H1 (cell line): ENCODE measurements at regions not wholly inside any gene's neighbourhood (a gene's known extent, or its start where the extent isn't known, plus 50 kb on each side); places are given as distances from the start of the nearest gene placed in this dataset.

Experiments used
- CTCF ChIA-PET: fragments of 300-600 bp; sonication (Branson Sonifier 250); formaldehyde crosslinking; loops from one replicate; lab custom pipeline; 2021; ENCODE audit not compliant: partially characterized antibody; lab: Charles Lee
- POLR2A ChIA-PET: fragments of 300-600 bp; sonication (Branson Sonifier 250); formaldehyde crosslinking; loops from one replicate; lab custom pipeline; 2021; ENCODE audit warnings: inconsistent platforms; ENCODE audit not compliant: partially characterized antibody; lab: Charles Lee
- DNase-seq, 2 experiments: peaks; one replicate each; pipeline versions ENCODE4 v3.0.0 to v3.0.0-alpha.2; 2010 to 2022; ENCODE audit warnings: low spot score in 2 of 2, low read depth in 1 of 2, mixed read lengths in 1 of 2
- FAIRE-seq: peaks from 2 replicates; lab custom pipeline; 2011; peaks lifted over from hg19 to GRCh38; lab: Jason Lieb, UNC
- H2AFZ ChIP-seq: 2 replicates; pipeline ENCODE4 v1.8.1; 2012; ENCODE audit warnings: low read length, inconsistent platforms
- H2AK5ac ChIP-seq: 2 replicates; pipeline ENCODE4 v1.6.1; 2013; ENCODE audit warnings: low read depth, low read length
- H2BK120ac ChIP-seq: replicated peaks from 2 replicates; pipeline ENCODE3; 2013; ENCODE audit warnings: low read depth, low read length, inconsistent platforms
- H2BK12ac ChIP-seq: 2 replicates; pipeline ENCODE4 v1.6.1; 2013; ENCODE audit warnings: low read depth, low read length
- H2BK15ac ChIP-seq: 2 replicates; pipeline ENCODE4 v1.6.1; 2013; ENCODE audit warnings: low read length
- H2BK20ac ChIP-seq: 2 replicates; pipeline ENCODE4 v1.6.1; 2013; ENCODE audit warnings: low read length
- H2BK5ac ChIP-seq: 2 replicates; pipeline ENCODE4 v1.6.1; 2013; ENCODE audit warnings: low read depth, low read length
- H3K14ac ChIP-seq: 2 replicates; pipeline ENCODE4 v1.6.1; 2013; ENCODE audit warnings: inconsistent platforms; ENCODE audit not compliant: insufficient read length
- H3K18ac ChIP-seq: 2 replicates; pipeline ENCODE4 v1.6.1; 2013; ENCODE audit warnings: low read length; ENCODE audit errors: extremely low read depth
- H3K23ac ChIP-seq: 2 replicates; pipeline ENCODE4 v1.6.1; 2013; ENCODE audit warnings: inconsistent platforms; ENCODE audit not compliant: insufficient read length
- H3K23me2 ChIP-seq: 2 replicates; pipeline ENCODE4 v1.6.1; 2013; ENCODE audit warnings: low read depth, low read length
- H3K27ac ChIP-seq: 2 replicates; pipeline ENCODE4 v1.6.1; 2011; ENCODE audit warnings: low read depth, low read length, inconsistent platforms
- H3K27me3 ChIP-seq, 4 experiments: replicated peaks in 1 of 4; 1 replicate in 1 of 4; 2 replicates in 3 of 4; pipeline versions ENCODE4 v1.6.1 to v1.8.1; 2011 to 2013; ENCODE audit warnings: low read length in 3 of 4, mild to moderate bottlenecking in 3 of 4, inconsistent platforms in 2 of 4, mixed read lengths in 2 of 4, moderate library complexity in 1 of 4; ENCODE audit not compliant: control insufficient read depth in 3 of 4, insufficient read depth in 3 of 4; ENCODE audit errors: extremely low read depth in 1 of 4
- H3K36me3 ChIP-seq, 4 experiments: 2 replicates each; pipeline versions ENCODE4 v1.6.1 to v1.8.1; 2011 to 2013; ENCODE audit warnings: mild to moderate bottlenecking in 4 of 4, low read length in 3 of 4, moderate library complexity in 2 of 4, control low read depth in 1 of 4, inconsistent platforms in 1 of 4; ENCODE audit not compliant: insufficient read depth in 4 of 4, control insufficient read depth in 2 of 4
- H3K4ac ChIP-seq: replicated peaks from 2 replicates; pipeline ENCODE3; 2013; ENCODE audit warnings: low read length, low read depth, mixed read lengths, inconsistent platforms; ENCODE audit not compliant: insufficient read length
- H3K4me1 ChIP-seq, 4 experiments: replicated peaks in 1 of 4; 1 replicate in 1 of 4; 2 replicates in 3 of 4; pipeline versions ENCODE4 v1.6.1 to v1.8.1; 2011 to 2013; ENCODE audit warnings: low read length in 3 of 4, inconsistent platforms in 2 of 4, mixed read lengths in 1 of 4; ENCODE audit not compliant: insufficient read depth in 4 of 4, control insufficient read depth in 3 of 4
- H3K4me2 ChIP-seq, 2 experiments: 2 replicates each; pipeline versions ENCODE4 v1.6.1 to v1.8.1; 2011 to 2013; ENCODE audit warnings: low read depth in 2 of 2, low read length in 2 of 2, control low read depth in 1 of 2, inconsistent platforms in 1 of 2, mild to moderate bottlenecking in 1 of 2; ENCODE audit not compliant: insufficient read depth in 1 of 2
- H3K4me3 ChIP-seq, 4 experiments: fragments of 200-600, 300-600 bp in 1 of 4; sonication (generic), shearing (Covaris generic), sonication (Bioruptor Twin) in 1 of 4; 2 replicates each; pipeline versions ENCODE4 v1.5.1 to v1.8.1; 2011 to 2016; ENCODE audit warnings: low read length in 4 of 4, low read depth in 3 of 4, control low read depth in 2 of 4, inconsistent platforms in 2 of 4, mild to moderate bottlenecking in 2 of 4, mixed read lengths in 1 of 4, moderate library complexity in 1 of 4; ENCODE audit not compliant: insufficient read depth in 2 of 4; ENCODE audit errors: extremely low read depth in 1 of 4
- H3K56ac ChIP-seq: replicated peaks from 2 replicates; pipeline ENCODE3; 2013; ENCODE audit warnings: low read depth, mild to moderate bottlenecking, mixed read lengths, low read length, inconsistent platforms; ENCODE audit not compliant: insufficient read length
- H3K79me1 ChIP-seq: 2 replicates; pipeline ENCODE4 v1.6.1; 2013; ENCODE audit warnings: low read depth, low read length, control low read depth
- H3K79me2 ChIP-seq, 2 experiments: 2 replicates each; pipeline versions ENCODE4 v1.6.1 to v1.8.1; 2012 to 2013; ENCODE audit warnings: low read length in 2 of 2, mild to moderate bottlenecking in 2 of 2, inconsistent platforms in 1 of 2; ENCODE audit not compliant: insufficient read depth in 2 of 2, control insufficient read depth in 1 of 2
- H3K9ac ChIP-seq, 4 experiments: replicated peaks in 1 of 4; 1 replicate in 1 of 4; 2 replicates in 3 of 4; pipeline versions ENCODE4 v1.6.1 to v1.8.1; 2011 to 2013; ENCODE audit warnings: low read depth in 3 of 4, low read length in 3 of 4, control low read depth in 2 of 4, mild to moderate bottlenecking in 2 of 4, moderate library complexity in 2 of 4, inconsistent platforms in 1 of 4; ENCODE audit errors: extremely low read depth in 1 of 4
- H3K9me3 ChIP-seq, 2 experiments: 2 replicates each; pipeline versions ENCODE4 v1.6.1 to v1.8.1; 2012 to 2013; ENCODE audit warnings: mild to moderate bottlenecking in 2 of 2, moderate library complexity in 2 of 2, control low read depth in 1 of 2, inconsistent platforms in 1 of 2, low read depth in 1 of 2, low read length in 1 of 2, mixed read lengths in 1 of 2; ENCODE audit not compliant: insufficient read depth in 2 of 2
- H4K20me1 ChIP-seq, 2 experiments: replicated peaks in 1 of 2; 2 replicates each; pipeline versions ENCODE3 to v1.8.1; 2011 to 2013; ENCODE audit warnings: inconsistent platforms in 2 of 2, low read length in 2 of 2, mild to moderate bottlenecking in 1 of 2; ENCODE audit not compliant: insufficient read depth in 2 of 2, control insufficient read depth in 1 of 2
- H4K5ac ChIP-seq: 2 replicates; pipeline ENCODE4 v1.6.1; 2013; ENCODE audit warnings: low read length, low read depth, mixed read lengths, inconsistent platforms; ENCODE audit not compliant: insufficient read length
- H4K8ac ChIP-seq: 2 replicates; pipeline ENCODE4 v1.8.0; 2013; ENCODE audit warnings: mild to moderate bottlenecking, moderate library complexity, low read length, inconsistent platforms; ENCODE audit not compliant: insufficient read depth; ENCODE audit errors: extremely low read depth
- H4K91ac ChIP-seq: replicated peaks from 2 replicates; pipeline ENCODE3; 2013; ENCODE audit warnings: low read length, mixed read lengths, inconsistent platforms; ENCODE audit not compliant: insufficient read length
- TCF12 ChIP-seq: IDR thresholded peaks from 2 replicates; pipeline ENCODE4 v1.6.1; 2011; ENCODE audit warnings: low read depth, mild to moderate bottlenecking, low read length
- WGBS, 2 experiments: shearing (Covaris generic) in 1 of 2; methylation state at CpG; one replicate each; pipeline versions ENCODE4 v1.1.6 to v1.1.7; 2013 to 2015; ENCODE audit warnings: low lambda C conversion rate in 2 of 2, mixed read lengths in 2 of 2, inconsistent platforms in 1 of 2, low coverage in 1 of 2, missing lambda C conversion rate in 1 of 2; ENCODE audit not compliant: insufficient replicate concordance in 2 of 2, insufficient coverage in 1 of 2, insufficient read length in 1 of 2; ENCODE audit errors: extremely low coverage in 1 of 2, missing lambda C conversion rate in 1 of 2; 5-methylcytosine and 5-hydroxymethylcytosine counted together

DNA sequence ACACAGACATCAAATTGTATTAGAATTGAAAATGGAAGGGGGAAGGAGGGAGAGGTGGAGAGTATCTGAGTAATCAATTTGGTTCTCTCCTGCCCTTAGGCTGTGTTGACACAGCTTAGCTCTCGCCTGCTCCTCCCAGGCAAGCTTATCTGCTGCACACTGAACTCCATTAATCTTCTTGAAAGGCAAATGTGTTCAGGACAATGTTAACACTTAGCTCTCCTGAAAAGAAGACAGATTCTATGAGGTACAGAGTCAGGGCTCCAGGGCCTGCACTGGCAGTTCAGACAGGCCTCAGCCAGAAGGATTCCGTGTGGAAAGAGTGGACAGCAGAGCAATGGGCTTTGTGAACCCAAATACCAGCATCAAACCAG, 430.0 kb upstream of the TNP1 start:
- H2BK120ac ChIP-seq: no peak overlapping the region
- FAIRE-seq: no peak
- H3K27ac ChIP-seq: no peak overlapping the region; the same call in 1 of the 2 replicates
- no peaks in the 10 kb centered on the region; the same call in 1 of the 2 replicates for H3K23me2 ChIP-seq
- peaks cover 0 to 2% of the 10 kb centered on the region in 2 experiments for H4K20me1 ChIP-seq
- CTCF ChIA-PET: interaction anchor here (1.3 kb wide), 1 partner anchor 221 kb away, joined by 4 read pairs; no protein-coding TSS in a partner anchor
- H4K8ac ChIP-seq: no peak overlapping the region; the same call in 1 of the 2 replicates
- H3K56ac ChIP-seq: no peak overlapping the region
- H3K4me1 ChIP-seq: peaks cover 3 to 10% (median 5%) of the 10 kb centered on the region in 4 experiments; a peak in 4 of 7 replicates
- no peak overlapping the region for H2AFZ ChIP-seq
- H2BK15ac ChIP-seq: no peak overlapping the region
- H3K23ac ChIP-seq: no peak overlapping the region
- peak overlapping the region; percentile 76 for H3K18ac ChIP-seq
- H3K4ac ChIP-seq: no peak overlapping the region
- H3K27me3 ChIP-seq: no peaks in the 10 kb centered on the region
- peaks cover 16% of the 10 kb centered on the region in 2 experiments for H3K9me3 ChIP-seq
- H3K14ac ChIP-seq: no peak overlapping the region
- peak overlapping the region; percentile 8; the same call in 1 of the 2 replicates for H2BK5ac ChIP-seq
- H3K4me2 ChIP-seq: peak overlapping the region; percentile 7 to 28; a peak in 1 of 4 replicates
- H4K5ac ChIP-seq: no peak overlapping the region
- TF ChIP-seq TCF12: no peak
- H3K79me2 ChIP-seq: no peaks in the 10 kb centered on the region
- H3K36me3 ChIP-seq: peaks cover 0 to 4% (median 0%) of the 10 kb centered on the region in 4 experiments; a peak in 2 of 8 replicates
- H2BK12ac ChIP-seq: no peak overlapping the region
- 67% methylated on average over 2 of the region's 2 CpGs; no CpG with 5 or more reads in 1 of the 2 experiments for WGBS, 2 experiments
- no peaks in the 10 kb centered on the region for H3K79me1 ChIP-seq
- H2BK20ac ChIP-seq: 0 out of 2 replicates have a peak overlapping the region, but pooled peaks have one; percentile 9
- no peak overlapping the region for H4K91ac ChIP-seq
- DNase-seq: no peak
- POLR2A ChIA-PET: no interaction called here
- peak overlapping the region in 1 of 4 experiments; percentile 6; a peak in 1 of 8 replicates for H3K4me3 ChIP-seq
- no peak overlapping the region for H2AK5ac ChIP-seq
- H3K9ac ChIP-seq: no peak overlapping the region
